B cell (primary cell): ENCODE measurements at regions not wholly inside any gene's neighbourhood (a gene's known extent, or its start where the extent isn't known, plus 50 kb on each side); places are given as distances from the start of the nearest gene placed in this dataset.

ENCODE experiments used
- CTCF ChIP-seq: fragments of 200-600 bp; IDR thresholded peaks from one replicate; pipeline ENCODE4 v1.8.0; 2022; ENCODE audit warnings: antibody characterized with exemption, mild to moderate bottlenecking
- EZH2 ChIP-seq: IDR thresholded peaks from 2 replicates; pipeline ENCODE4 v1.6.1; 2012; ENCODE audit warnings: borderline replicate concordance, low read depth, mild to moderate bottlenecking, moderate library complexity, low read length; ENCODE audit not compliant: insufficient read depth, poor library complexity, severe bottlenecking

GRCh38 chr21:22584308-22584707 is 1586.1 kb downstream of the NCAM2 start:
- TF ChIP-seq CTCF (no peak), EZH2 (no peak)
